SH-SY5Y (cell line): ENCODE measurements at regions not wholly inside any gene's neighbourhood (a gene's known extent, or its start where the extent isn't known, plus 50 kb on each side); places are given as distances from the start of the nearest gene placed in this dataset.

ENCODE experiments used
- GATA2 ChIP-seq: IDR thresholded peaks from 2 replicates; pipeline ENCODE4 v1.6.1; 2011; ENCODE audit warnings: mild to moderate bottlenecking, low read depth, low read length
- GATA3 ChIP-seq: IDR thresholded peaks from 2 replicates; pipeline ENCODE4 v1.6.1; 2011; ENCODE audit warnings: low read depth, mild to moderate bottlenecking, low read length, moderate library complexity

DNA sequence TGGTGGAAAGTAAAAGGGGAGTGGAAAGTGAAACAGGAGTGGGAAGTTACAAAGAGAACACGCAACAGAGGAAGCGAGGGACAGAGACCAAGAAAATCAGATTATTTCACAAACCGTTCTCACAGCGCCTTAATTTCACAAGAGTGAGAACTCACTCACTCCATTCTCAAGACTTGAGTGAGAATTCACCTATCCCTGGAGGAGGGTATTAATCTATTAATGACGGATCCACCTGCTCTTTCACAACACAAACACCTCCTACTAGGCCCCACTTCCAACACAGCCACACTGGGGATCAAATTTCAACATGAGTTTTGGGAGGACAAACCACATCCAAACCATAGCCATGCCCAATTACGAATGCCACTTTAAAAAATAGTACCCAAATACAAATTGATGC is 297.6 kb downstream of the GPAM start:
- TF ChIP-seq GATA2 (no peak), GATA3 (no peak)
